ENCODE measurements at regions not wholly inside any gene's neighbourhood (a gene's known extent, or its start where the extent isn't known, plus 50 kb on each side); places are given as distances from the start of the nearest gene placed in this dataset.

GRCh38 chr16:79484237-79484636 lies 116.3 kb downstream of the MAF start:
- no peaks in the 10 kb centered on the region; the same call in 1 of the 2 replicates for H3K36me3 Mint-ChIP-seq (ENCODE audit: low read depth)
- H3K27me3 Mint-ChIP-seq (ENCODE audit: insufficient read depth): no peaks in the 10 kb centered on the region; the same call in 1 of the 2 replicates
- no peak for TF ChIP-seq CTCF (IDR thresholded peaks at IDR 0.05)
- DNase-seq: no peak
- no peak overlapping the region for H3K4me3 Mint-ChIP-seq
- no peak overlapping the region for H3K27ac Mint-ChIP-seq
- peaks cover 36% of the 10 kb centered on the region for H3K9me3 Mint-ChIP-seq
- no peaks in the 10 kb centered on the region for H3K4me1 Mint-ChIP-seq (ENCODE audit: low read depth)

GRCh38 chr16:79483336-79483735 lies 117.2 kb downstream of the MAF start:
- Mint-ChIP-seq H3K27ac (no peak overlapping the region), H3K4me3 (no peak overlapping the region), H3K36me3 (ENCODE audit: low read depth) (no peaks in the 10 kb centered on the region), H3K4me1 (ENCODE audit: low read depth) (no peaks in the 10 kb centered on the region), H3K9me3 (peaks cover 32% of the 10 kb centered on the region), H3K27me3 (ENCODE audit: insufficient read depth) (no peaks in the 10 kb centered on the region; the same call in 1 of the 2 replicates)
- no peak for DNase-seq
- TF ChIP-seq CTCF (IDR thresholded peaks at IDR 0.05): no peak

GRCh38 chr16:79482011-79482410 lies 118.5 kb downstream of the MAF start:
- Mint-ChIP-seq H3K4me1 (ENCODE audit: low read depth) (no peaks in the 10 kb centered on the region), H3K9me3 (peaks cover 29% of the 10 kb centered on the region), H3K4me3 (no peak overlapping the region), H3K36me3 (ENCODE audit: low read depth) (no peaks in the 10 kb centered on the region), H3K27ac (no peak overlapping the region), H3K27me3 (ENCODE audit: insufficient read depth) (no peaks in the 10 kb centered on the region; the same call in 1 of the 2 replicates)
- no peak for TF ChIP-seq CTCF (IDR thresholded peaks at IDR 0.05)
- no peak for DNase-seq

- Mint-ChIP-seq H3K27me3 (ENCODE audit: insufficient read depth) (no peaks in the 10 kb centered on the region; the same call in 1 of the 2 replicates), H3K27ac (no peak overlapping the region), H3K4me3 (no peak overlapping the region), H3K4me1 (ENCODE audit: low read depth) (no peaks in the 10 kb centered on the region), H3K36me3 (ENCODE audit: low read depth) (no peaks in the 10 kb centered on the region), H3K9me3 (peaks cover 28% of the 10 kb centered on the region)
- no peak for DNase-seq
- TF ChIP-seq CTCF (IDR thresholded peaks at IDR 0.05): no peak
Observed at GRCh38 chr16:79480929-79481328, 119.6 kb downstream of the MAF start.

- H3K9me3 Mint-ChIP-seq: peaks cover 35% of the 10 kb centered on the region
- TF ChIP-seq CTCF (IDR thresholded peaks at IDR 0.05): no peak
- no peak for DNase-seq
- H3K36me3 Mint-ChIP-seq (ENCODE audit: low read depth): no peaks in the 10 kb centered on the region
- H3K27ac Mint-ChIP-seq: no peak overlapping the region
- H3K4me1 Mint-ChIP-seq (ENCODE audit: low read depth): no peaks in the 10 kb centered on the region
- no peaks in the 10 kb centered on the region; the same call in 1 of the 2 replicates for H3K27me3 Mint-ChIP-seq (ENCODE audit: insufficient read depth)
- H3K4me3 Mint-ChIP-seq: no peak overlapping the region
Observed at GRCh38 chr16:79480056-79480455, 120.5 kb downstream of the MAF start.

GRCh38 chr16:79476580-79476979 lies 124.0 kb downstream of the MAF start:
- no peak for TF ChIP-seq CTCF (IDR thresholded peaks at IDR 0.05)
- H3K9me3 Mint-ChIP-seq: peaks cover 41% of the 10 kb centered on the region
- H3K4me3 Mint-ChIP-seq: no peak overlapping the region
- H3K4me1 Mint-ChIP-seq (ENCODE audit: low read depth): no peaks in the 10 kb centered on the region
- no peak overlapping the region for H3K27ac Mint-ChIP-seq
- H3K27me3 Mint-ChIP-seq (ENCODE audit: insufficient read depth): no peaks in the 10 kb centered on the region
- H3K36me3 Mint-ChIP-seq (ENCODE audit: low read depth): no peaks in the 10 kb centered on the region
- no peak for DNase-seq

All from HFFc6 (cell line).